ENCODE measurements at regions not wholly inside any gene's neighbourhood (a gene's known extent, or its start where the extent isn't known, plus 50 kb on each side); places are given as distances from the start of the nearest gene placed in this dataset.

GRCh38 chr3:170723241-170723640 is 137.4 kb upstream of the SLC7A14 start:
- no peak for TF ChIP-seq POLR2AphosphoS5 (IDR thresholded peaks at IDR 0.05)
- TF ChIP-seq CTCF (IDR thresholded peaks at IDR 0.05) = no peak

All from breast epithelium (tissue), 3 donors.